ENCODE measurements at regions not wholly inside any gene's neighbourhood (a gene's known extent, or its start where the extent isn't known, plus 50 kb on each side); places are given as distances from the start of the nearest gene placed in this dataset.

DNA sequence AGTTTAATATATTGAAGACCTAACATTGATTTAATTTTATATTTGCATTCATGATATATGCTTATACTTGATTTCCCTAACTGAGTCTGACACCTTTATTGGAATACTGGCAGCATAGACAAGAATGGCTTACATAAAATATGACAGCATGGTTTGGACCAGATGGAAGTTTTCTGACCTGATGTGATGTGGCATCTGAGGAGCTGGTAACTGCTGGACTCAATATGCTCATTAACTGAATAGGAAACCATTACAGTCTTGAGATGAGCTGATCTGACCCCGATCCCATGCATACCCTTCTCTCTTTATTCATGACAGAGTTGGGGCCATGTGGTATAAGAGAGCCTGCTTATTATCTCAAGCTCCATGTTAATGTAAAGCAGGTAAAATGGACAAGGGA lies 604.8 kb upstream of the SEL1L start:
- DNase-seq (ENCODE audit: low spot score) = no peak

DNA sequence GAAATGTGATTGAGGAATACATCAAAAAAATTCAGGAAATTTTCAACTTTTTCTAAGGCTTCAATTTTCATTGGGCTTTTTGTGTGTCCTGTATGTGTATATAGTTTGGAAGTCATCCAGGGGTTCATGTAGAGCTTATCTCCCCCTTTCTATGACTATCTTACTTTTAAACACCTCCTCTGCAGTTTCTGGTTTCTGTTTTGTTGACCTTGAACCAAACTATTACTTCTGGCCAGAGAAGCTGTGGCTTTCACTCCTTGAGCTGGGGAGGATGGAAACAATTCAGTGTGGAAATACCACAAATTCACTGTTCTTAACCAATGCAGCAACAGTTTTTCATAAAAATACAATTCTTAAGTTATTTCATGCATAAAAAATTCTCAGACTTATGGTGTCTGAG lies 613.2 kb upstream of the SEL1L start:
- DNase-seq (ENCODE audit: low spot score) = no peak

DNA sequence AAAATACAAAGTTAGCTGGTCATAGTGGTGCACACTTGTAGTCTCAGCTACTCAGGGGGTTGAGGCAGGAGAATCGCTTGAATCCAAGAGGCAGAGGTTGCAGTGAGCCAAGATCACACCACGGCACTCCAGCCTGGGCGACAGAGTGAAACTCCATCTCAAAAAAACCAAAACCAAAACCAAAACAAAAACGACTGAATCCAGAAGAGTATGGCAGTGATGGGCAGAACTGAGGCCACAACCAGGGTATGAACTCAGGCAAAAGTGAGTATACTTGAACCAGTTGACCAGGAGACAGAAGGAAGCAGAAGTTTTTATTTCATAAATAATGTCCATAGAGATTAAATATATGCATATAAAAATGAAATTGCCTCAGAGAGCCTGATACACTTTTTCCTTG lies 620.0 kb upstream of the SEL1L start:
- no peak for DNase-seq (ENCODE audit: low spot score)

DNA sequence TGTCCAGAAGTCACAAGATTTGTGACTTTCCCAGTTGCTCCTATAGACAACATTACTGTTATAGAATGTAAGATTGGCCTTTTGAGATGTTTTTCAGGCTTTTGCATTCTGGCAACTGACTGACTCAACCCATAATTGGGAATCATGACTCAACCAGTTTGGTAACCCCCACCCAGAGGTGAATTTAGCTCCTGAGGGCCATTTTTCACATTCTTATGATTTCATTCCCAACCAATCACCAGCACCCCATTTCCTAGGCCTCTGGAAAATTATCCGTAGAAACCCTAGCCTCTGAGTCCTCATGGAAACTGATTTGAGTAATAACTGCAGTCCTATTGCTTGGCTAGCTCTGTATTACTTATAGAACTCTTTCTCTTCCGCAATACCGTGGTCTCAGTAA lies 626.0 kb upstream of the SEL1L start:
- DNase-seq (ENCODE audit: low spot score) = no peak

DNA sequence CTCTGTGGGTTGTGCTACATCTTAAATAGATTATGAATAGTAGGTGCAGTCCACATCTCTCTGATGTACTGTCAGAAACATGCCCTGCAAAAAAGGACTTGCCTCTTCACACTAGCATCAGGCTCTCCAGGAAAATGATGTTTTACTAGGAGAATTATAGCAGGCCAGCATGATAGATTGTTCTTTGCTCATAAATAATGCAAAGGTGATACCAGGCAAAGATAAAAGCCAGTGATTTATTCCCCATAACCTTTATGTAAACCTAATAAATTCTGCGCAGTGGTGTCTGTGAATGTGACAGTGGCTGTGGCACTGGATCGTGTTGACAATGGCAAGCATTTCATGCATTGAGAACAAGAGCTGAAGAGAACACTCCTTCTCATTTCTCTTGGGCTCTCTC lies 646.5 kb upstream of the SEL1L start:
- DNase-seq (ENCODE audit: low spot score) = no peak

DNA sequence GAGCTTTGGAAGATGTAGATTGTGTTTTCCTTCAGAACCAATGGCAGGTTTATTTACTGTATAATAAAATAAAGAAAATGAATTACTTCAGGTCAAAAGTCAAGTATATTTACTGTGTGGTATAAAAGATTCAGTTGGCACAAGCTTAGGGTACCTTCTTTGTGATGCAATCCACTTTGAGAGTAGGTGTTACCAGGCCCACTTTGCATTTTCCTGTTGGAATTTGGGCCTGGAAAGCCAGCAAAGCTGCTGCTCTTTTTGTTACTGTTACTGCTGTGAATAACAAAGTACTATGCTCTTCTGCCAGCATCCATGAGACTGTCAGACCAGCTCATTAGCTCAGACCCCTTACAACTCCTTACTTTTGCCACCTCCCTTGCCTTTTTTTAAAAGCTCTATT lies 649.0 kb upstream of the SEL1L start:
- no peak for DNase-seq (ENCODE audit: low spot score)

DNA sequence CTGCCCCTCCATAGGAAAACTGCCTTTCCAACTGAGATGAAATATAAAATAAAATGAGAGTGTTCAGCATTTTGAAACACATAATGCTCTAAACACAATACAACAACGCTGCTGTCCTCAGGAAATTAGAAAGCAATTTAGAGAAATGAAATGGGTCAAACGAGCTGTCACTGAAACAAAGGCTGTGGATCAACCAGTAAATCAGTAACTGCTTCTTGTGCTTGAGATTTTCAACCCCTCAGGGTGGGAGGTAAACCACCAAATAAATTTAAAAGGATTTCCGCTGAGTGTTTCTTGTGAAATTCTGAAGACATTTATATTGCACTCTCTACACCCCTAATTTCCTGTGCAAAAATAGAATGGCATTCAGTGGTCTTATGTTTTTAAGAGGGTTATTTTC lies 657.1 kb upstream of the SEL1L start:
- no peak for DNase-seq (ENCODE audit: low spot score)

DNA sequence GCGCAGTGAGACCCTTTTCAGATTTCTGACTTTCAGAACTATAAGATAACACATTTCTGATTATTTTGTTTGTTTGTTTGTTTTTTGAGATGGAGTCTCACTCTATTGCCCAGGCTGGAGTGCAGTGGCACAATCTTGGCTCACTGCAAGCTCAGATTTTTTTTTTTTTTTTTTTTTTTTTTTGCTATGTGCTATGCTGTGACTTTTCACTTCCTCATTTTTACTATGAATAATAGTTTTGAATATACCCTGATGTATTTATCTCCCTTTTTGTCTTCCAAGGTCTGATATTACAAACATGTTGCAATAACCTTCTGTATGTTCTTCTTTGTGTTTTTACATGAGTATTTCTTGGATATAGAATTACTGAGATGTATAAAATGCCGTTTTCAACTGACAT lies 658.7 kb upstream of the SEL1L start:
- no peak for DNase-seq (ENCODE audit: low spot score)

DNA sequence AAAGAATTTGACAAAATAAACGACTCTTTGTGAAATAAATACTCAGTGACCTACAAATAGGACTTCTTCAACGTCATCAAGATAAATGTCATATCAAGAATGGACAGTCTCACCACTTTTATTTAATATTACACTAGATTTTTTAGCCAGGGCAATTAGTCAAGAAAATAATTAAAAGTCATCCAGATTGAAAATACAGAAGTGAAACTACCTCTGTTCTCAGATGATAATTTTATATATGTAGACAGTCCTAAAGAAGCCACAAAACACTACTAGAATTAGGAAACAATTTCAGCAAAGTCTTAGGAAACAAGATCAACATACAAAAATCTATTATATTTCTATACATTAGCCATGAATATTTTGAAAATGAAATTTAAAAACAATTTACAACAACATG lies 689.6 kb upstream of the SEL1L start:
- DNase-seq (ENCODE audit: low spot score) = no peak

DNA sequence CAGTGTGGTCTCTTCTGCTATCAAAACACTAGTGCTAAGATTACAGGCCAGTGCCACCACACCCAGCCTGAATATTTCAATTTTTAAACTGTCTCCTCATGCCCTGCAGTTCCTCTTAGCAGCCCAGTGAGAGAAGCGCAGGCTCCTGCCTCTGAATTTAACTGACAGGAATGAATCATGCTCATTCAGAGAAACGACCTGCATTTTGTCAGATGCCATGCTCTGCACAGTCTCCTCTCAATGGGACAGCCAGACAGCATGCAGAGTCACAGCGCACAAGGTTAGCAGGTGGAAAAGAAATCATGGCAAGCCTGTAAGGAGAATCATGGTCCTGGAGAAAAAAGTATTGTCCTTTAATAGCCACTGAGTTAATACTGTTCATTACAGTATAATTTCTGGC lies 691.0 kb upstream of the SEL1L start:
- no peak for DNase-seq (ENCODE audit: low spot score)

DNA sequence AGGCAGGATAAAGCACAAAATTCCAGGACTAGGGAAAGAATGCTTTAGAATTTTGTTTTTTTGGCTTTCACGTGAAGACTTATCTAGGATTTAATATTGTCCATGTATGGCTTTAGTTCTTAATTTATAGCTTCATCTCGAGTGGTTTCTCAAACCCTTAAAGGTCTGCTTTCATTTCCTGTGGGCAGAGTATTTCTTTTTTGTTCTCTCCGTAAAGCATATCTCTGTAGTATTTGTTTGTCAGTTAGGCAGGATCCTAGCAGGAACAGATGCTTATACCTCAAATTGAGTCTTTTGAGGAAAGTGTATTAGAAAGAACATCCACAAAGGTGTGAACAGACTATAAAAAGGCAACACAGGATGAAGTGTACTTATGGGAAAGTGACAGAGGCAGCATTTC lies 697.1 kb upstream of the SEL1L start:
- no peak for DNase-seq (ENCODE audit: low spot score)

DNA sequence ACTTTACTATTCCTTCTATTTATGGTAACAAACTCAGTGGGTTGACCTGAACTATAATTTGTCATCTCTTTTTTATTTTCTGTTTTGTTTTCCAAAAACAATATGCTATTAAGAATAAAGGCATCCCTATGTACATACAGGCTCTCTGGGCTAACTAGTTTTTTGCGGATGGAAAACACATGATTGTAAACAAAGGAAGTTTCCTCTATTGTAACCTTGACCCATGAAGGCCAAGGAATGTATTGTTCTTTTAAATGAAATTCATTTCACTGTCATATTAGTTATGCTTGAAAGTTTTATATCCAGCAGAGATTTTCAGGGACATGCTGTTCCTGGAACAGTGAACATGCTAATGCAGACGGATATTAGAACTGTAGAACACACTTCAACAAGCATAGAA lies 705.0 kb upstream of the SEL1L start:
- DNase-seq (ENCODE audit: low spot score) = no peak

DNA sequence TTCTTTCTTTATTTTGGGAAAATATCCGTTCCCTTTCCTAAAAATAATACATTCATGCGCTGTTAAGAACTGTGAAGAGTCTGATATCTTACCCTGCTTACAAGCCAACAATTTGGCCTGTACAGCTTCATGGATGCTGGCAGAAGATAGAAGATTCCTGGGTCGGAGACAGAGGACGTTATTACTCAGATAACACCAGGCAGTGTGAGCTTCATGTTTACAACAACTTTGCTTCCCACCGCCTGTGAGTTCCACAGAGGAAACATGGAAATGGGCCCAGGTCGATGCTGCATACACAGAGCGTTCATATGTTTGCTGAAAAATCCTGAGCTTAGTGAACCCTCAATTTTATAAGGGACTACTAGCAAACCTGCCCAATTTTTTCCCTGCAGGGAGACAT lies 705.6 kb upstream of the SEL1L start:
- no peak for DNase-seq (ENCODE audit: low spot score)

DNA sequence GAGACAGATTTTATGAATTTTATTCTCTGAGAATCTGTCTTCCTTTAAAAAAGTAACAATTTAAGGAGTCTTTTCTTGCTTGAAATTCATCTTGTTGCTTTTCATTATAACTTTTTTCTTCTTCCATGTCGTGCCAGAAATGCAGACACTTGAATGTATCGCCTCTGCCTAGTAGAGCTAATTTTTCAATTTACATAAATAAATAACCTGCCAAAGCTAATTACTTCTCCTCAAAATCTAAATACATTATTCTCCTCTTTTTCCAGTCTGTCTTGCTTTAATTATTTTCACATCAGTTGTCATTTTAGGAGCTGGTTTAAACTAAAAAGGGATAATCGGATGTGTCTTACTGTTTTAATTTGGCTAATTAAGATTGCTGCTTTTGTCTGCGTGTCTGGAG lies 711.1 kb upstream of the SEL1L start:
- DNase-seq (ENCODE audit: low spot score) = no peak

DNA sequence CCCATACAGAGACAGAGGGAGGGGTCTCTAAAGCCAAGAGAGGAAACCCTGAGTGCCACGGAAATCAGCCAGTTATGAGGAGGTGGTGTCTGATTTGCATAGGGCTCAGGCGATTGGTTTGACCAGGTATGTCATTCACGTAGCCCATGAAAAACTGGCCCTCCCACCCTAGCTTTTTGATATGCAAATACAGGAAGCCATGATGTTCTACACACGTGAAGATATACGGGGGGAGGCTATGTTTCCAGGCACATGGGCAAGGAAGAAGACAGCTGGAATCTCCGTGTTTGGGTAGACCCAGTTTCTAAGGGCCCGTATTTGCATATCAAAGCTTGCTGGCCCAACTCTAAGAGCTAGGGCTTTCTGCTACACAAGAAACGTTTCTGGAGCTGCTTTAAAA lies 717.8 kb upstream of the SEL1L start:
- DNase-seq (ENCODE audit: low spot score) = no peak

DNA sequence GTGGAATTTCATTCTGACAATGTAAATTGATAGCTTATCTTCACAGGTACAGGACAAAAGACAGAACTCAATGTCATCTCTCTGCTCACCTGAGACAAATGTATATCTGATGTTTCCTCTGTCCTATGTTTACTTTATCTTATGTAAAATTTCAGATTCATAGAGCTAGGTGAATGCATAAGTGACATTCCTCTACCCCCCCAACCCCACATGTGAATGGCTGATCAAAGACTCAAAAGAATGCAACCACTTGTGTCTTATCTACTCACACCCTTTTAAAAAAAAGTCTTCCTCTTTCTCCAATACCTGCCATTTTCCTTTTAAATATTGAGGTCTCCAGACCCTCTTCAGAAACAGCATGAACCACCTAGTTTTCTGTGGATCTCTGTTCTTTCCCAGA lies 736.6 kb upstream of the SEL1L start:
- no peak for DNase-seq (ENCODE audit: low spot score)

DNA sequence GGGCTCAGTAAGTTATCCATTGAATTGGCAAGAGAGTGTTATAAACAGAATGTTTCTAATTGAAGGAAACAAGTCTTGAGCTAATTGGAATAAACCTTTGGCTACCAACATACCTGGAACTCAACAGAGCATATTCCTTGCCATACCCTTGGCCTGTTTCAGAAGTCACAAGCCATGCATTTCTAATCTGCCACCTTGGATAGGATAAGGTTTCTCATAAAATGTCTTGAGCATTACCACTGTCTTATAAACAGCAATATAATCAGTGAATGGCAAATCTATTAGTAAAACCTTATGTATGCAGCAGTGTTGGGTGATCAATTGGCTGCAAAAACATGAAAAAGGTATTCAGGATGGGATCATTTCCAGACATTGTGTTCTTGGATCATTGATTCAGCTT lies 765.2 kb upstream of the SEL1L start:
- DNase-seq (ENCODE audit: low spot score) = no peak

DNA sequence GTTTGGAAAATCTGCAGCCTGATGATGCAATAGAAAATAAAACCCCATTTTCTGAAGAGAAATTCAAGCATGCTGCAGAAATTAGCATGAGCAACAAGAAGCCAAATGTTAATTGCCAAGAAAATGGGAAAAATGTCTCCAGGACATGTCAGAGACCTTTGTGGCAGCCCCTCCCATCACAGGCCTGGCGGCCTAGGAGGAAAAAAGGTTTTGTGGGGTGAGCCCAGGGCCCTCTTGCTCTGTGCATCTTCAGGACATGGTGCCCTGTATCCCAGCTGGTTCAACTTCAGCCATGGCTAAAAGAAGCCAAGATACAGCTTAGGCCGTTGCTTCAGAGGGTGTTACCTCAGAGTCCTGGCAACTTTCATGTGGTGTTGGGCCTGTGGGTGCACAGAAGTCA lies 775.5 kb upstream of the SEL1L start:
- no peak for DNase-seq (ENCODE audit: low spot score)

DNA sequence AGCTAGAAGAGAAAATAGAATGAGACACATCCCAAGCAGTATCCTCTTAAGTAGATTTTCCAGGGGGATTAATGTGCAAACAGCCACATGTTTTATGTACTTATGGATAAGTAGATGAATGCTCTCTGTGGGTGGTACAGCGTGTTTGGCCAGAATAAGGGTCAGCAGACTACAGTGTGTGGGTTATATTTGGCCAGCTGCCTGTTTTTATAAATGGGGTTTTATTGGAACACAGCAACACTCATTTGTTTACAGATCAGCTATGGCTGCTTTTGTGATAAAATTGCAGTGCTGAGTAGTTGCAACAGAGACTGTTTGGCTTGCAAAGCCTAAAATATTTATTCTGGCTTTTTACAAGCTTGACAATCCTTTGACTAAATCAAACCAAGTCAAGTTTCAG lies 780.2 kb upstream of the SEL1L start:
- no peak for DNase-seq (ENCODE audit: low spot score)

DNA sequence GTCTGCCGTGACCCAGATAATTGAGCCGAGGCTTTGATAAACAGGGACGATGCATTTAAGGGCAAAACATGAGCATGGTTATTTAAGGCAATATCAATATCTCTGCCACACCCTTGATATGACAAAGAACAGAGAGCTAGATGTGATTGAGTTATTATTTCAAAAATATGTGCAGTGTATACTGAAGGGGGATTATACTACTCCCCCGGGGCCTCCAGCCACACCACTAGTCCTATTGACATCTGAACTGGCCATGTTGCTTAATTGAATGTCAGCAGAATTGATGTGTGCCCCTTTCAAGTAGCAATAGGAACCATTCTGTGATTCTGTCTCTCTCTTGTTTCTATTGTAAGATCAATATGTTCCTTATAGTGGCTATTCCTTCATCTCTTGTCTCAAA lies 794.8 kb upstream of the SEL1L start:
- DNase-seq (ENCODE audit: low spot score) = no peak

DNA sequence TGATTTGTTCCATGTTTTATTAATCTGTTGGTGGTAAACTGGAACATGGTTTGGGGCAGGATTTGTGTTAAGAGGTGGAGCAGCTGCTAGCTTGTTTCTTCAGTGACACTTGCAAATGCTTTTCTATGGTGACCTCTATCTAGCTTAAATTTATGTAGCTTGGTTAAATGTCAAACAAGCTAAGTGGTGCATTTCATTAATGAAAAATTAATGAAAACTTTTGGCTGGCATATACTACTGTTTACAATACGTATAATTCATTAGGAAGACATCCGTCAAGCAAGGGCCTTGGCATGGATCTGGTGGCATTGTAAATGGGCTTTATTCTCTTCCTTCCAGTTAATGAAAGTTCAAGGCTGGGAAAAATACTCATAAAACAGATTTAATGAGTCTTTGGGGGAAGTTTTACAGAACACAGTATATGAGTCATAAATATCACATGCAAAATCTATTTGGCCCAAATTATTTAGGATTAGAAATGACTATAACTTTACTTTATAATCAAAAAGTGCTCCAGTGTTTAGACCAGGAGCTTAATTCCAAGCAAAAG lies 807.7 kb upstream of the SEL1L start:
- no peak for DNase-seq (ENCODE audit: low spot score)

DNA sequence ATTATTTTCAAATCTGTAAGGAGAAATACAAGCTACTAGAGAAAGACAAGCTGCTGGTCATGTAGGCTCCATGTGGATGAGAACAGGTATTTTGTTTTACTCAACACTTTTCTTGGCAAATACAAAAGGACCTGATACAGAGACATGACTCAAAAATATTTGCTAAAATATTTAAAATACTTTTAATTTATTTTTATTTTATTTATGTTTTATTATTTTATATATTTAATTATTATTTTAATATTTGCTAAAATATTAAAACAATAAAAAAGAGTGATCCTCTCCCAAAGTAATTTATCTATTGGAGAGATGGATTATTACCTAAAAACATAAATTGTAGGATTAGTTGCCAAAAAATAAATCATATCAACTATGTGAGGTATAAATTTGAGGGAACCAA lies 808.9 kb upstream of the SEL1L start:
- DNase-seq (ENCODE audit: low spot score) = no peak

DNA sequence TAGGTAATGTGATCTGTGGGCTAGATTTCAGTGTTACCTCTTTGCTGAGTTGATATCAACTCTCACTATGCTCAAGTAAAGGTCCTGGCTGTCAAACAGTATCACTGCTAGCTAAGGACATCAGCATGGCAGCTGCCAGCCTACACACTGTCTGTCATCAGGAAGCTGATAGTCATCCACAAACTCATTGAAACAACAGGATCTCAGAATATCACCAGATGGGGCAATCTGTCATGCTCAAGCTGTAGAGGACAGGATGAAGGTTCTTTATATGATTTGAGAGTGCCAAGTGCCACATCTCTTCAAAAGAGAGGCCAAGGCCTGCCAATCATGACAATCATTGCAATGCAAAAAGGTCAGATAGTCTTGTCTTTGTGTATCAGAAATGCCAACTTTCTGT lies 811.5 kb upstream of the SEL1L start:
- no peak for DNase-seq (ENCODE audit: low spot score)

DNA sequence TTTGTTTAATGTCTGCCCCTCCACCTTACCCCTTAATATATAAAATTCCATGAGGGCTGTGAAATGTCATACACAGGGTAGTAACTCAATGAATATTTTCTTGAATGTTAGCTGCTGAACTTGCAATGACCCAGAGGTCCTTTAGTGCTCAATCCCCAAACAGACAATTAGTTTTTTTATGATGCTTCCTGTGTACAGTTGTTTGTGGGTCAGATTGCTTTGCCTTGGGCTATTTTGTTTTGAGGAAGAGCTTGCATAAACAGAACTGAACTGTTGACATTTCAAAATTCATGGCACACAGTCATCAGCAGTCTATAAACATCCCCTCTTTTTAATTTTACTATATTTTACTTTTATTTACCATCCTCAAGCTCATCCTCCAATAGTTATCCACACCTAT lies 820.5 kb upstream of the SEL1L start:
- DNase-seq (ENCODE audit: low spot score) = no peak

DNA sequence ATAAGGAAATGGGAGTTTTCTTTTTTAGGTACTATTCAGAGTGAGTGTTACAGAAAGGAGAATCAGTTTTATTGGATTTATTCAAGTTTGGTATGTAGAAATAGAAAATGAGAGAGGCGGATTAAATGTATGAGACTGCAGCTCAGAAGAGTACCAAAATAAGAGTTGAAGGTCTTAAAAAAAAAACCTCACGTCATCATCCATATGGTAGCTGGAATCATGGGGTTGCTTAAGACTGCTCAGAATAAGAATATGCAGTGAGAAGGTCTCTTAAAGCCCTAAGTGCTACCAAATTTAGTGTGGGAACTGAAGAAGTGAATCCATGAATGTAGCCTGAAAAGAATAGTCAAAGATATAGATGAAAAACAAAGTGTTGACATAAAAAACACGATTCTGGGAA lies 825.5 kb upstream of the SEL1L start:
- no peak for DNase-seq (ENCODE audit: low spot score)
